KMS-11 (cell line): ENCODE measurements at regions not wholly inside any gene's neighbourhood (a gene's known extent, or its start where the extent isn't known, plus 50 kb on each side); places are given as distances from the start of the nearest gene placed in this dataset.

Experiments
- H2AFZ ChIP-seq: fragments of 200-600 bp; sonication (generic); 2 replicates; pipeline ENCODE4 v1.6.1; 2016; ENCODE audit warnings: antibody characterized with exemption, mixed run types, low read depth
- H3K27ac ChIP-seq: fragments of 200-600 bp; sonication (generic); 2 replicates; pipeline ENCODE4 v1.6.1; 2016; ENCODE audit warnings: mild to moderate bottlenecking, mixed run types
- H3K27me3 ChIP-seq: fragments of 200-600 bp; sonication (generic); 2 replicates; pipeline ENCODE4 v1.6.1; 2017; ENCODE audit warnings: mild to moderate bottlenecking, low read depth, mixed run types, moderate library complexity; ENCODE audit not compliant: insufficient read depth
- H3K36me3 ChIP-seq: fragments of 200-600 bp; sonication (generic); 2 replicates; pipeline ENCODE4 v1.6.1; 2017; ENCODE audit warnings: mild to moderate bottlenecking, mixed run types; ENCODE audit not compliant: insufficient read depth
- H3K4me1 ChIP-seq: fragments of 200-600 bp; sonication (generic); 2 replicates; pipeline ENCODE4 v1.6.1; 2016; ENCODE audit warnings: mild to moderate bottlenecking, low read depth, mixed run types; ENCODE audit not compliant: poor library complexity, severe bottlenecking
- H3K4me2 ChIP-seq: fragments of 200-600 bp; sonication (generic); 2 replicates; pipeline ENCODE4 v1.7.0; 2016; ENCODE audit warnings: mild to moderate bottlenecking, mixed run types
- H3K4me3 ChIP-seq: fragments of 200-600 bp; sonication (generic); IDR thresholded peaks from 2 replicates; pipeline ENCODE4 v1.6.1; 2017; ENCODE audit warnings: low read depth, low read length, mixed read lengths; ENCODE audit not compliant: insufficient read depth
- H3K79me2 ChIP-seq: fragments of 200-600 bp; sonication (generic); 2 replicates; pipeline ENCODE4 v1.6.1; 2016; ENCODE audit warnings: low read depth, mixed run types; ENCODE audit not compliant: insufficient read depth
- H3K9ac ChIP-seq: fragments of 200-600 bp; sonication (generic); 2 replicates; pipeline ENCODE4 v1.6.1; 2016; ENCODE audit warnings: mild to moderate bottlenecking, mixed run types
- H4K20me1 ChIP-seq: fragments of 200-600 bp; sonication (generic); 2 replicates; pipeline ENCODE4 v1.6.1; 2016; ENCODE audit warnings: mild to moderate bottlenecking, mixed run types; ENCODE audit not compliant: insufficient read depth
- CTCF ChIP-seq: fragments of 200-600 bp; sonication (generic); conservative IDR thresholded peaks from 2 replicates; pipeline ENCODE4 v1.6.1; 2017; ENCODE audit warnings: low read depth, mild to moderate bottlenecking, antibody characterized with exemption, low read length, moderate library complexity, mixed read lengths

GRCh38 chr14:53606203-53606602 is 350.4 kb downstream of the BMP4 start:
- H3K4me1 ChIP-seq: no peaks in the 10 kb centered on the region
- H3K4me3 ChIP-seq: no peak overlapping the region
- no peaks in the 10 kb centered on the region for H4K20me1 ChIP-seq
- H3K9ac ChIP-seq: no peak overlapping the region
- H3K27me3 ChIP-seq: no peaks in the 10 kb centered on the region
- no peak overlapping the region for H3K27ac ChIP-seq
- no peak overlapping the region for H2AFZ ChIP-seq
- no peaks in the 10 kb centered on the region for H3K79me2 ChIP-seq
- H3K4me2 ChIP-seq: no peak overlapping the region
- no peak for TF ChIP-seq CTCF
- no peaks in the 10 kb centered on the region for H3K36me3 ChIP-seq

DNA sequence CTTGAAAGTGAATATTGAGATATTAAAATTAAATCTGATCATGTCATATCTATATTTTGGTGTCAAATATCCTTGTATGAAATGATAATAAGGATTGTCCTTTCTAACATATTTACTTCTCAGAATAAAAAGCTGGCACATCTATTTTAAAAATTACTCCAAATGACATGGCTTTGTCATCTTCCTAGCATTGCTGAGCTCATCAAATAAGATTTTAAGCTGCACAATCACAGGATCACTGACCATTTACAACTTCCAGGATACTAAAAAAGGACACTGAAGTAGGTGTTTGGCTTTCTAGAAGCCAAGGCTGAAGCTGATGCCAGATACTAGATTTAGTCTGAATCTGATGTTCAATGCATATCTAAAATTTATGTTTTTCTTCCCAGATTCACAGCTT is 351.1 kb downstream of the BMP4 start:
- H3K79me2 ChIP-seq: no peaks in the 10 kb centered on the region
- H3K9ac ChIP-seq: no peak overlapping the region
- H2AFZ ChIP-seq: no peak overlapping the region
- H3K4me2 ChIP-seq: no peak overlapping the region
- no peak for TF ChIP-seq CTCF
- no peaks in the 10 kb centered on the region for H3K27me3 ChIP-seq
- no peaks in the 10 kb centered on the region for H3K4me1 ChIP-seq
- no peaks in the 10 kb centered on the region for H4K20me1 ChIP-seq
- no peaks in the 10 kb centered on the region for H3K36me3 ChIP-seq
- no peak overlapping the region for H3K27ac ChIP-seq
- no peak overlapping the region for H3K4me3 ChIP-seq

DNA sequence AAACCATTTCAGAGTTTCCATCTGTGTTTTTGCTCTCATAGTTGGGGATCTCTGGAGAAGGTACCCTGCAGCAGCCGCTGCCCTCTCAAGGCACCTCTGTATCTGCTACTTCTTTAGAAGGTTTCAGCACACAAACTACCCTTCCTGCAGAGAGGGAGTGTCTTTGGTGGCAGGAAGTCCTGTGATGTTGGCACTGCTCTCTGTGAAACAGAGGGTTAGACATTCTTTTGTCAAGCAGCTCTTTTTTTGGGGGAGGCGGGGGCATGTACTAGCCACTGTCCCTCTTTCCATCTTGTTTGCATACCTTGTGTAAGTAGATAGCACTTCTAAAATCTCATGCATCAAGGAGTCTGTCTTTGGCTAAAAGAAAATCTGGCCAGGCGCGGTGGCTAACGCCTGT is 352.6 kb downstream of the BMP4 start:
- no peak overlapping the region for H3K4me3 ChIP-seq

DNA sequence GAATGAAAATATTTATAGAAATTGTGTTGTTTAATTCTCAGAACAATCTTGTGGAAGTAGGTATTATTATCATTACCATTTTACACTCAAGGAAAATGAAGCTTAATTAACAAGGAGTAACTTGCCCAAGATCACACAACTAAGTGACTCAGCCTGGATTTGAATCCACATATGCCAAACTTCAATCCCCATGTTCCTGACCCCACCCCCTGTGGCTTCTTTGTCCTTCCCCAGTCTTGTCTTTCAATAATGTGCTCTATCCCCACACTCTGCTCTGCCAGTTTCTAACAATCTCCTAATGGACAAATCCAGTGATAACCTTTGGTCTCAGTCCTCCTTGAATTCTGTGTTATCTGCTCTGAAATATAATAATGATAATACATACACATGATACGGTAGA is 355.2 kb downstream of the BMP4 start:
- H3K27me3 ChIP-seq: no peaks in the 10 kb centered on the region
- no peaks in the 10 kb centered on the region for H3K36me3 ChIP-seq

More for the DNA sequence above, 352.6 kb downstream of the BMP4 start:
- no peak overlapping the region for H2AFZ ChIP-seq
- H3K4me2 ChIP-seq: no peak overlapping the region
- no peaks in the 10 kb centered on the region for H3K4me1 ChIP-seq
- no peak overlapping the region for H3K27ac ChIP-seq
- no peaks in the 10 kb centered on the region for H4K20me1 ChIP-seq
- H3K36me3 ChIP-seq: no peaks in the 10 kb centered on the region
- H3K79me2 ChIP-seq: no peaks in the 10 kb centered on the region
- no peak overlapping the region for H3K9ac ChIP-seq
- no peaks in the 10 kb centered on the region for H3K27me3 ChIP-seq
- TF ChIP-seq CTCF: no peak

More for the DNA sequence above, 355.2 kb downstream of the BMP4 start:
- no peak for TF ChIP-seq CTCF
- no peak overlapping the region for H3K4me3 ChIP-seq
- no peaks in the 10 kb centered on the region for H4K20me1 ChIP-seq
- H3K27ac ChIP-seq: no peak overlapping the region
- no peaks in the 10 kb centered on the region for H3K79me2 ChIP-seq
- no peak overlapping the region for H2AFZ ChIP-seq
- no peak overlapping the region for H3K4me2 ChIP-seq
- H3K9ac ChIP-seq: no peak overlapping the region
- H3K4me1 ChIP-seq: no peaks in the 10 kb centered on the region
